HL-60/S4 treated with retinoic acid at 250 ng/mL for 4 days and 3 days (cell line): ENCODE measurements at regions not wholly inside any gene's neighbourhood (a gene's known extent, or its start where the extent isn't known, plus 50 kb on each side); places are given as distances from the start of the nearest gene placed in this dataset.

ENCODE experiments used
- in situ Hi-C: fragments of 300-500 bp; cut with MboI; formaldehyde crosslinking; loops from 2 replicates; pipeline ENCODE4 v1.7.0; 2022; ENCODE audit warnings: low sequenced_read_pairs

DNA sequence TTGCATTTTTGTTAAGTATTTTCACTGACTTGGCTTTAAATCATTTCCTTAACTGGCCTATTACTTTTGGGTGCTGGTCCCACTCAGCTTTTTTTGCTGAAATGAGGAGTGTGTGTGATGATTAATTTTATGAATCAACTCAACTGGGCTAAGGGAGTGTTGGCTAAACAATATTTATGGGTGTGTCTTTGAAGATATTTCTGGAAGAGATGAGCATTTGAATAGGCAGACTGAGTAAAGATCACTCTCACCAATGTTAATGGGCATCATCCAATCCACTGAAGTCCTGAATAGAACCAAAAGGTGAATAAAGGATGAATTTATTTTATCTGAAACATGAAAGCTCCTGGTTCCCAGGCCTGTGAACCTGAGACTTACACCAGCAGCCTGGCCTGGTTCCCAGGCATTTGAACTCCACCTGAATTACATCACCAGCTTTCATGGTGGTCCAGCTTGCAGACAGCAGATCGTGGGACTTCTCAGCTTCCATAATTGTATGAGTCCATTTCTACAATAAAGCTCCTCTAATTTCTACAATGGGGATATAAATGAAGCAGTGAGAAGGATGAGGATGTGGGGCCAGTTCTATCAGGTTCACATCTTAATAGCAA is 241.3 kb upstream of the ZC3H12C start:
- in situ Hi-C loops, result no loop called here

DNA sequence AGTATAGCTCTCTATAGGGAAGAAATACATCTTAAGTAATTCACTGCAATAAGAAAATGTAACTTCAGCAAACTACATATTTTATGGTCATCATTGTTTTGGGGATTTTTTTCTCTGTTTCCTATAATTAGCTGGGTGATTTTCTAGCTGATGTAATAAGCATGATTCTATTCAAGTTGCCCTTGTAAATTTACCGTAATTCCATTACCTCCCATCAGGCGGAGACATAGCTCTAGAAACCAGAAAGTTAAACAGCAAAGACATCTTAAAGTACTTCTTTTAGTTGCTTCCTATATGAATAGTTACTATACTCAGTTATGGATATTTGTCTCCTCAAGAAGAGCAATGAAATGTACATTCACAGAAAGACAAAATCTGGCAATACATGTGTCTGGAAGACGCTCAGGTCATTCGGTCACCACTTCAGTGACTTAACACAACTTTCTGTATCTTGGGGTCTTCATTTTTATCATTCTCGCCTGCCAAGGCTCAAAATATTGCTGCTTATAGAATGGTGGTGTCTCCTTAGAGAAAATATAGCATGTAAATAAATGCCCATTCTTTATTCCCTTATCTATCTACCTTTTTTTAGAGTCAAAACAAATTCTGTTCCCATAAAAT is 239.9 kb upstream of the ZC3H12C start:
- in situ Hi-C loops, result no loop called here

GRCh38 chr11:109854731-109855130 is 238.5 kb upstream of the ZC3H12C start:
- in situ Hi-C loops, result no loop called here

GRCh38 chr11:109856928-109857327 is 236.3 kb upstream of the ZC3H12C start:
- in situ Hi-C loops, result no loop called here

DNA sequence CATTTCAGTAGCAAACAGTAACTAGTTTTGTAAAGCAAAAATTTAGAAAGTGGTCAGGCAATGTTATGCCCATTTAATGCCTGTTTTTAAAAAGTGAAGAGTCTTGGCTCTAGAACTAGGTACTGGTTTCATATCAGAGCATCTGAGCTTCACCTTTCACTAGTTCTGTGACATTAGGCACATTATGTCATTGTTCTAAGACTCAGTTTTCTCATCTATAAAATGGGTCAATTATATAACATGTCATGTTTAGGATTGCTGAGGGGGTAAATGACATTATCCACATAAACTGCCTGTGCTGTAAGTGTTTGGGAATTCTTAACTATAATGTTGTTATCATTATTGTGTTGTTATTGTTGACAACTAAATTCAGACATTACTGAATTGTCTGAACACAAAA is 235.6 kb upstream of the ZC3H12C start:
- in situ Hi-C loops, result no loop called here

- in situ Hi-C loops, result no loop called here
These were observed 235.0 kb upstream of the ZC3H12C start for GRCh38 chr11:109858152-109858551.

GRCh38 chr11:109859045-109859724 is 234.0 kb upstream of the ZC3H12C start:
- in situ Hi-C loops, result no loop called here

DNA sequence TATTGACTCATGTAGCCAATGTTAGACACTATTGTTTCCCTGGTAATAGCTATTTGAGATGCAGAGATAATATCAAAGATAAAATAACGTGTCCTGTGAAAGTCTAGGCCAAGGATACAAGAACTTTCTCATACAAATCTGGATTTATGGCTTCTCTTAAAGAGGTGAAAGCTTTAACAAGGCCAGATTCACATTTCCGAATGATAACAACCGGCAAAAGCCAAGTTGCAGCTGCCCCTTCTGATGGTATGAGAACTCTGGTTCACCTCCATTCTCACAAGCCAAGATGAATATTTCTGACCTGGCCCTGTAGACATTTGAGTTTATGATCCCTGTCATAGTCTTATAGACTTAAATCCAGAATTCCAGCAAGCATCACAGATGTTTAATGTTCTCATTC is 230.4 kb upstream of the ZC3H12C start:
- in situ Hi-C loops, result no loop called here

- in situ Hi-C loops, result no loop called here
These were observed 229.0 kb upstream of the ZC3H12C start for GRCh38 chr11:109864151-109864661.

DNA sequence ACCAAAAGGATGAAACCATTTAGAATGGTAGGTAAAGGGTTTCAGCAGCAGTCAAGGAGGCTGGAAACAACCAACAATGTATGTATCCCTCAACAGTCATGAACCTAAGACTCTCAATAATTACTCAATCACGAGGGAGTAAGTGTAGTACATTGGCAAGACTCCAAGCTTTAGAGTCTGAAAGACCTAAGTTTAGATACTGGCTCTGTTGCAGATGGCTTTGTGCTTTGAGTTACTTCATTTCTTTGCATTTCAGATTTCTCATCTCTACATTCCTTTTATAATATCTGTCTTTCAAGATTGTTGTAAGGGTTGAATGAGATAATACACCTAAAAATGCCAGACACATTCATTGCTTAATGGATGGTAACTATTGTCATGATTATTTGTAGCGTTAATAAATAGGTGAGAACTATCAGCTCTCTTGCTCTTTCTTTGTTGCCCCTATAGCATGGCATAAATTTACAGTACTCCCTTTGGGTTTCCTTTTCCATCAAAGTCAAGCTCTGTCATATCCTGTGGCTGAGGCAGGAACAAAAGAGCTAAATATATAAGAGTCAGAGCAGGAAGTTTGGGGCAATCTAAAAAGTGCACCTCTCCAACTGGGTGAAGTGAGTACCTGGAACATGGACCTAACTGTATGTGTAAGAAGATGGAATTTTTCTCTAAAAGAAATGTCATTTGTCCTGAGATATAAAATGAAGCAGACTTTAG is 228.2 kb upstream of the ZC3H12C start:
- in situ Hi-C loops, result no loop called here

GRCh38 chr11:109865548-109866186 is 227.5 kb upstream of the ZC3H12C start:
- in situ Hi-C loops, result no loop called here

GRCh38 chr11:109867784-109868183 is 225.4 kb upstream of the ZC3H12C start:
- in situ Hi-C loops, result no loop called here

DNA sequence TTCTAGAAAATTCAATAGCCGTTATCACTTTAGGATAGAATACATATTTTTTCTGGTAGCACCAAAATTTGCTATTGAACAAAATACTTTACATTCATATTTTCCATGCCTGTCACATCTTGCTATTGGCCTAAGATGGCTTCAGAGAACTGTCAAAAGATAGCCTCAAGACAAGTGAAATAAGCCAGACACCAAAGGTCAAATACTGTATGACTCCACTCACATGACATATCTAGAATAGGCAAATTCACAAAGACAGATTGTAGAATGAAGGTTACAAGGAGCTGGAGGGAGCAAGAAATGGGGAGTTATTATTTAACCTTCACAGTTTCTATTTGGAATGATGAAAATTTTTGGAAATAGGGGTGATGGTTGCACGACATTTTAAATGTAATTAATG is 223.7 kb upstream of the ZC3H12C start:
- in situ Hi-C loops, result no loop called here

GRCh38 chr11:109870297-109870696 is 222.9 kb upstream of the ZC3H12C start:
- in situ Hi-C loops, result no loop called here

DNA sequence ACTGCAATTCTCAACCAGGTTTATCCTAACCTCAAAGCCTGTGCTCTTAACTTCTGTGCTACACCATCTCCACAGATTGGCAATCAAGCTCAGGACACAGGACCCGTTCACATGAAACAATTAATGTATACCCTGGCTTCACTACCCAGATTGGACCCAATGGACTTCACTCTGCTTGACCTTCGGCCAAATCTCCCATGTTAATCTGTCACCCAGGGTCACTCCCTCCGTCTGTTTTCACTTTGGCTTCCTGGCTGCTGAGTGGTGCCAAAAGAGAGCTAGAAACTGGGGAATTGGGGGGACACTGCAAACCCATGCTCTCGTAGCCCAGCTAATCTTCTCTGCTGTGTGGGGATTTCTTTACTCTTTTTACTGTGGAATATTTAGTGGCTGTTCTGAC is 216.1 kb upstream of the ZC3H12C start:
- in situ Hi-C loops, result no loop called here

DNA sequence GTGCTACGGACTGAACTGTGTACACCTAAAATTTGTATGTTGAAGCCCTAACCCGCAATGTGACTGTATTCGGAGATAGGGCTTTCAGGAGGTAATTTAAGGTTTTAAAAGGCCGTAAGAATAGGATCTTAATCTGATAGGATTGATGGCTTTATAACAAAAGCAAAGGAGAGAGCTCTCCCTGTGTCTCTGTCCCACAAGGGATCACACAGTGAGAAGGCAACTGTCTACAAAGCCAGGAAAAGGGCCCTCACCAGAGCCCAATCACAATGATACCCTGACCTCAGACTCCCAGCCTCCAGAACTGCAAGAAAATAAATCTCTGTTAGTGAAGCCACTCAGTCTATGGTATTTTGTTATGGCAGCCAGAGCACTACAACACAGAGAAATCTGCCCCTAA is 208.7 kb upstream of the ZC3H12C start:
- in situ Hi-C loops, result no loop called here

- in situ Hi-C loops, result no loop called here
These were observed 208.2 kb upstream of the ZC3H12C start for GRCh38 chr11:109885006-109885405.

GRCh38 chr11:109892321-109892794 is 200.8 kb upstream of the ZC3H12C start:
- in situ Hi-C loops, result no loop called here

GRCh38 chr11:109894242-109894641 is 198.9 kb upstream of the ZC3H12C start:
- in situ Hi-C loops, result no loop called here

- in situ Hi-C loops, result no loop called here
These were observed 194.6 kb upstream of the ZC3H12C start for GRCh38 chr11:109898592-109898991.
